Glutamatergic neuron (in vitro differentiated cells): ENCODE measurements at regions not wholly inside any gene's neighbourhood (a gene's known extent, or its start where the extent isn't known, plus 50 kb on each side); places are given as distances from the start of the nearest gene placed in this dataset.

Source experiments
- DNase-seq: peaks from one replicate; pipeline ENCODE4 v3.0.0; 2022
- H3K27ac Mint-ChIP-seq: one replicate; pipeline ENCODE4 v1.8.0; 2020; ENCODE audit warnings: mild to moderate bottlenecking, mixed read lengths, inconsistent platforms; ENCODE audit not compliant: unreplicated experiment
- H3K27me3 Mint-ChIP-seq: one replicate; pipeline ENCODE4 v1.8.0; 2020; ENCODE audit warnings: mild to moderate bottlenecking, moderate library complexity, mixed read lengths, inconsistent platforms; ENCODE audit not compliant: unreplicated experiment
- H3K36me3 Mint-ChIP-seq: one replicate; pipeline ENCODE4 v1.8.0; 2020; ENCODE audit warnings: mild to moderate bottlenecking, mixed read lengths, inconsistent platforms; ENCODE audit not compliant: unreplicated experiment
- H3K4me1 Mint-ChIP-seq: one replicate; pipeline ENCODE4 v1.8.0; 2020; ENCODE audit warnings: mild to moderate bottlenecking, low read depth, mixed read lengths, inconsistent platforms; ENCODE audit not compliant: unreplicated experiment
- H3K4me3 Mint-ChIP-seq: one replicate; pipeline ENCODE4 v1.8.0; 2020; ENCODE audit warnings: mild to moderate bottlenecking, mixed read lengths, inconsistent platforms; ENCODE audit not compliant: unreplicated experiment
- H3K9me3 Mint-ChIP-seq: one replicate; pipeline ENCODE4 v1.8.0; 2020; ENCODE audit warnings: mild to moderate bottlenecking, moderate library complexity, mixed read lengths, inconsistent platforms; ENCODE audit not compliant: unreplicated experiment
- TF ChIP-seq, protein P1 (sequence below): fragments of 200-600 bp; sonication (generic); IDR thresholded peaks from one replicate; pipeline ENCODE4 v1.5.0; 2021; ENCODE audit not compliant: partially characterized antibody, unreplicated experiment

DNA sequence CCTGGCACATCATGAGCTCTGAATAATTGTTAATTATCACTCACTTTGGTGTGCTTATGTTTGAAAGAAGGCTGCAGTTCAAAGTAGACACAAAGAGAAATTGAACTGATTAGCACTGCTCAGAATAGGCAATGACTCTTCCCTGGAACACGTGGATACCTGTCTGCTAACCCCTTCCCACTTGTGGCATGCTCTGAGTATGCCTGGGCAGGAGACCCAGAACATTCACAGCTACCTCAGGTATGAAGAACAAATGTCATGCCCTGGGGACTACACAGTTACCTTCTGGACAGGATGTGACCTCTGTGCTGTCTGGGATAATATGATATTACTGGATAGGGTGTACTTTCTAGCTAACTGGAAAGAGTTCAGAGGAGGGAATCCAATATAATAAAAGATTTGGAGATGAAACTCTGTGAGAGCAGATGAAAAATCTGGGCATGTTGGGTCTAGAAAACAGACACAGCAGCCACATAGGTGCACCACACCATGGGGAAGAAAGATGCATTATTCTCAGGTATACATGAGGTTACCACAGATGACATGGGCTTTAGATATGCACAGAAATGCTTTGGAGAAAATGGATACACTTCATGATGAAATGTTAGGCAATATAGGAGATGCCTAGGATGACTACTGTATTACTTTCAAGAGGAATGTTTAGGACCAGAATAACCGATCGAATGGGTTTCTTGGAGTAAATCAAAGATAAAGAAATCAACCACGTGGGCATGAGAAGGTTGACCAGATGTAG is 324.2 kb upstream of the PREP start:
- Mint-ChIP-seq H3K27me3 (no peaks in the 10 kb centered on the region), H3K4me1 (no peaks in the 10 kb centered on the region), H3K9me3 (no peaks in the 10 kb centered on the region), H3K4me3 (no peak overlapping the region), H3K36me3 (no peaks in the 10 kb centered on the region), H3K27ac (no peak overlapping the region)
- no peak for DNase-seq
- TF ChIP-seq, protein P1, sequence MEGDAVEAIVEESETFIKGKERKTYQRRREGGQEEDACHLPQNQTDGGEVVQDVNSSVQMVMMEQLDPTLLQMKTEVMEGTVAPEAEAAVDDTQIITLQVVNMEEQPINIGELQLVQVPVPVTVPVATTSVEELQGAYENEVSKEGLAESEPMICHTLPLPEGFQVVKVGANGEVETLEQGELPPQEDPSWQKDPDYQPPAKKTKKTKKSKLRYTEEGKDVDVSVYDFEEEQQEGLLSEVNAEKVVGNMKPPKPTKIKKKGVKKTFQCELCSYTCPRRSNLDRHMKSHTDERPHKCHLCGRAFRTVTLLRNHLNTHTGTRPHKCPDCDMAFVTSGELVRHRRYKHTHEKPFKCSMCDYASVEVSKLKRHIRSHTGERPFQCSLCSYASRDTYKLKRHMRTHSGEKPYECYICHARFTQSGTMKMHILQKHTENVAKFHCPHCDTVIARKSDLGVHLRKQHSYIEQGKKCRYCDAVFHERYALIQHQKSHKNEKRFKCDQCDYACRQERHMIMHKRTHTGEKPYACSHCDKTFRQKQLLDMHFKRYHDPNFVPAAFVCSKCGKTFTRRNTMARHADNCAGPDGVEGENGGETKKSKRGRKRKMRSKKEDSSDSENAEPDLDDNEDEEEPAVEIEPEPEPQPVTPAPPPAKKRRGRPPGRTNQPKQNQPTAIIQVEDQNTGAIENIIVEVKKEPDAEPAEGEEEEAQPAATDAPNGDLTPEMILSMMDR: no peak

DNA sequence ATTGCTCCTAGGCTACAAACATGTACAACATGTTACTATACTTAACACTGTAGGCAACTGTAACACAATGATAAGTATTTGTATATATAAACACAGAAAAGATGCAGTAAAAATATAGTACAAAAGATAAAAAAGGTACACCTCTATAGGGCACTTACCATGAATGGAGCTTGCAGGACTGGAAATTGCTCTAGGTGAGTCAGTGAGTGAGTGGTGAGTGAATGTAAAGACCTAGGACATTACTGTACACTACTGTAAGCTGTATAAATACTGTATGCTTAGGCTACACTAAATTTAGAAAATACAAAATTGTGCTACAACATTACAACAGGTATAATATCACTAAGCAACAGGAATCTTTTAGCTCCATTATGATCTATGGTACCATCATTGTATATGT is 312.0 kb upstream of the PREP start:
- TF ChIP-seq, protein P1: no peak
- no peak overlapping the region for H3K27ac Mint-ChIP-seq
- H3K9me3 Mint-ChIP-seq: peaks cover 9% of the 10 kb centered on the region
- H3K27me3 Mint-ChIP-seq: no peaks in the 10 kb centered on the region
- peaks cover 16% of the 10 kb centered on the region for H3K36me3 Mint-ChIP-seq
- H3K4me1 Mint-ChIP-seq: no peaks in the 10 kb centered on the region
- DNase-seq: no peak
- H3K4me3 Mint-ChIP-seq: no peak overlapping the region

DNA sequence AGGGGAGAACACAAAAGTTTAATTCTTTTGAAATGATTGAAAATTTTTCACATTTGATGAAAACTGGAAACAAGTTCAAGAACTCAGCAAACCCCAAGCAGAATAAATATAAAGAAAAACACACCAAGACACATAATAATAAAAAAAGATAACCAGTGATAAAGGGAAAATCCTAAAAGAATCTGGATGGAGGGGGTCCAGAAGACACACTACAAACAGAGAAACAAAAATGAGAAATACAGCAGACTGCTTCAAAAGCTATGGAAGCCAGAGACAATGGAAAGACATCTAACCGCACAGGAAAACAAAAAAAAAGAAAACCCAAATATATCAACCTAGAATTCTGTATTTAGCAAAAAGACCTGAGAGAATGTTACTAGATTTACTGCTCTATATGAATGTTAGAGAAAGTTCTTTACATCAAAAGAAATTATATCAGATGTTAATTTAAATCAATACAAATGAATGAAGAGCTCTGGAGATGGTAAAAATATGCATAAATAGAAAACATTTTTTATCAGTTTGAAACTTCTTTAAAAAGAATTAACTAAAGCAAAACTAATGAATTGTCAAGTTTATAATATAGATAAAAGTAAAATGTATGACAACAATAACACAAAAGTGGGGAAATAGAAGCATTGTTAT is 310.7 kb upstream of the PREP start:
- peaks cover 9% of the 10 kb centered on the region for H3K9me3 Mint-ChIP-seq
- TF ChIP-seq, protein P1: no peak
- H3K4me1 Mint-ChIP-seq: no peaks in the 10 kb centered on the region
- H3K27ac Mint-ChIP-seq: no peak overlapping the region
- H3K36me3 Mint-ChIP-seq: peaks cover 16% of the 10 kb centered on the region
- DNase-seq: no peak
- H3K4me3 Mint-ChIP-seq: no peak overlapping the region
- H3K27me3 Mint-ChIP-seq: no peaks in the 10 kb centered on the region

DNA sequence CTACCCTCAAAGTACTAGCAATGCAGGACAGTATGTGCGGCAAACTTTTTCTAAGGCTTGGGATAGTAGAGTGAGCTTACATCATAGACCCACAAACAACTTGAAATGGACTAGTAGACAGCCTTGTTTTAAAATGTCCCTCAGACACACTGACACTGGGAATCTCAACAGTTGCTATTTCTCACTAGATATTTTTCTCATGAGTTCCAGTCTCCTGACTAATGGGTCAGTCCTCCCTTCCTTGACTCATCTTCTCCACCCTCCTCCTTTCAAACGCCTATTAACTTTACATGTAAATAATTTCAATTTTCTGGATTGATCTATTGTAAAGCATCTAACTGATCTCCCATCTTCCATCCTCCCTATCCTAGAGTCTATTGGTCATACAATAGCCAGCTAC is 308.3 kb upstream of the PREP start:
- Mint-ChIP-seq H3K27me3 (no peaks in the 10 kb centered on the region), H3K4me3 (no peak overlapping the region)

More for the DNA sequence above, 308.3 kb upstream of the PREP start:
- Mint-ChIP-seq H3K27ac (no peak overlapping the region), H3K9me3 (peaks cover 9% of the 10 kb centered on the region), H3K36me3 (peaks cover 16% of the 10 kb centered on the region), H3K4me1 (no peaks in the 10 kb centered on the region)
- no peak for DNase-seq
- TF ChIP-seq, protein P1: no peak
